HCT116 (cell line): ENCODE measurements at regions not wholly inside any gene's neighbourhood (a gene's known extent, or its start where the extent isn't known, plus 50 kb on each side); places are given as distances from the start of the nearest gene placed in this dataset.

Experiments used
- ATAC-seq: fragments of 200-7000 bp; cut with Tn5 transposase; 2 replicates; pipeline ENCODE4 v1.9.1; 2020; ENCODE audit warnings: mild to moderate bottlenecking, moderate library complexity
- BruUV-seq: library from RNA; stranded (reverse); fragments of 400-500 nt; replicated peaks from 2 replicates; lab custom pipeline; 2021; lab: Mats Ljungman, UMichigan
- CTCF ChIA-PET: fragments of 300-600 bp; sonication (Branson Sonifier 250); formaldehyde crosslinking; loops from one replicate; lab custom pipeline; 2021; ENCODE audit warnings: antibody characterized with exemption; lab: Charles Lee
- POLR2A ChIA-PET: fragments of 300-600, 350-600 bp; sonication (Branson Sonifier 250); formaldehyde crosslinking; loops from one replicate; lab custom pipeline; 2021; ENCODE audit warnings: antibody characterized with exemption; lab: Charles Lee
- RAD21 ChIA-PET, 2 experiments: fragments of 300-600 bp; sonication (Branson Sonifier 250); formaldehyde crosslinking; loops; one replicate each; lab custom pipeline; 2023; ENCODE audit warnings: low total read pairs in 2 of 2; ENCODE audit not compliant: uncharacterized antibody in 2 of 2, unreplicated experiment in 2 of 2, low non-redundant PET in 1 of 2; lab: Charles Lee
- DNase-seq: peaks from one replicate; pipeline ENCODE4 v3.0.0-alpha.2; 2010; ENCODE audit warnings: low read depth, low spot score
- H2AFZ ChIP-seq: fragments of 200-600 bp; shearing (Covaris generic), sonication (generic); 2 replicates; pipeline ENCODE4 v1.6.1; 2017; ENCODE audit warnings: low read depth, mixed run types, mixed read lengths, antibody characterized with exemption, low read length; ENCODE audit not compliant: poor library complexity, severe bottlenecking
- H3K27ac ChIP-seq: 2 replicates; pipeline ENCODE4 v1.5.1; 2012; ENCODE audit warnings: low read depth, low read length
- H3K27me3 ChIP-seq: fragments of 200-600 bp; sonication (generic); 2 replicates; pipeline ENCODE4 v1.6.1; 2016; ENCODE audit warnings: mixed run types, low read length, mixed read lengths; ENCODE audit not compliant: insufficient read depth
- H3K36me3 ChIP-seq, 2 experiments: fragments of 200-500 bp in 1 of 2; fragments of 200-600 bp in 1 of 2; sonication (Bioruptor generic) in 1 of 2; sonication (generic) in 1 of 2; 2 replicates each; pipeline versions ENCODE4 v1.5.1 to v1.6.1; 2014 to 2016; ENCODE audit warnings: low read length in 2 of 2, inconsistent platforms in 1 of 2, mixed read lengths in 1 of 2, mixed run types in 1 of 2; ENCODE audit not compliant: insufficient read depth in 2 of 2, control insufficient read depth in 1 of 2
- H3K4me1 ChIP-seq, 2 experiments: fragments of 200-600 bp in 1 of 2; sonication (generic) in 1 of 2; 2 replicates each; pipeline versions ENCODE4 v1.5.1 to v1.6.1; 2012 to 2017; ENCODE audit warnings: low read length in 2 of 2, inconsistent platforms in 1 of 2, mild to moderate bottlenecking in 1 of 2, mixed read lengths in 1 of 2, mixed run types in 1 of 2, moderate library complexity in 1 of 2; ENCODE audit not compliant: insufficient read depth in 2 of 2, control insufficient read depth in 1 of 2
- H3K4me2 ChIP-seq: fragments of 200-600 bp; sonication (generic); 2 replicates; pipeline ENCODE4 v1.6.1; 2017; ENCODE audit warnings: mixed run types, low read length, mixed read lengths
- H3K4me3 ChIP-seq, 2 experiments: fragments of 200-600 bp in 1 of 2; sonication (generic) in 1 of 2; replicated peaks in 1 of 2; 2 replicates each; pipeline ENCODE4 v1.5.1; 2011 to 2016; ENCODE audit warnings: low read length in 2 of 2, control low read depth in 1 of 2, low read depth in 1 of 2, mild to moderate bottlenecking in 1 of 2, mixed read lengths in 1 of 2, mixed run types in 1 of 2
- H3K79me2 ChIP-seq: fragments of 200-600 bp; sonication (generic); 2 replicates; pipeline ENCODE4 v1.6.1; 2017; ENCODE audit warnings: mild to moderate bottlenecking, mixed run types, low read length, moderate library complexity, mixed read lengths; ENCODE audit not compliant: insufficient read depth
- H3K9ac ChIP-seq: fragments of 200-600 bp; sonication (generic); 2 replicates; pipeline ENCODE4 v1.6.1; 2016; ENCODE audit warnings: low read length, mixed read lengths
- H3K9me2 ChIP-seq: fragments of 200-600 bp; sonication (generic), shearing (Covaris generic); 2 replicates; pipeline ENCODE4 v1.6.1; 2017; ENCODE audit warnings: mixed run types, mild to moderate bottlenecking, moderate library complexity; ENCODE audit not compliant: insufficient read depth
- H3K9me3 ChIP-seq, 2 experiments: fragments of 200-500 bp in 1 of 2; fragments of 200-600 bp in 1 of 2; sonication (Bioruptor generic) in 1 of 2; sonication (generic) in 1 of 2; 2 replicates each; pipeline ENCODE4 v1.6.1; 2014 to 2017; ENCODE audit warnings: low read length in 2 of 2, mixed read lengths in 2 of 2, inconsistent platforms in 1 of 2, low read depth in 1 of 2, mild to moderate bottlenecking in 1 of 2, mixed run types in 1 of 2, moderate library complexity in 1 of 2; ENCODE audit not compliant: control insufficient read depth in 1 of 2, insufficient read depth in 1 of 2
- H4K20me1 ChIP-seq: fragments of 200-600 bp; sonication (generic), shearing (Covaris generic); 2 replicates; pipeline ENCODE4 v1.6.1; 2017; ENCODE audit warnings: mixed run types, mild to moderate bottlenecking, moderate library complexity; ENCODE audit not compliant: insufficient read depth
- ATF3 ChIP-seq: IDR thresholded peaks from 2 replicates; pipeline ENCODE4 v1.6.1; 2012
- CBX3 ChIP-seq: IDR thresholded peaks from 2 replicates; pipeline ENCODE4 v1.6.1; 2012; ENCODE audit warnings: low read depth
- EGR1 ChIP-seq: IDR thresholded peaks from 2 replicates; pipeline ENCODE4 v1.6.1; 2012; ENCODE audit warnings: low read depth
- ELF1 ChIP-seq: IDR thresholded peaks from 2 replicates; pipeline ENCODE4 v1.6.1; 2012; ENCODE audit warnings: low read depth, borderline replicate concordance
- EZH2 ChIP-seq: fragments of 200-600 bp; sonication (generic); IDR thresholded peaks from 2 replicates; pipeline ENCODE4 v1.6.1; 2017; ENCODE audit warnings: antibody characterized with exemption, mixed run types
- EZH2phosphoT487 ChIP-seq: fragments of 200-600 bp; IDR thresholded peaks from 2 replicates; pipeline ENCODE4 v1.6.1; 2018; ENCODE audit warnings: antibody characterized with exemption, borderline replicate concordance
- FOSL1 ChIP-seq: IDR thresholded peaks from 2 replicates; pipeline ENCODE4 v1.6.1; 2012; ENCODE audit warnings: low read depth
- JUND ChIP-seq: IDR thresholded peaks from 2 replicates; pipeline ENCODE4 v1.6.1; 2012
- MAX ChIP-seq: IDR thresholded peaks from 2 replicates; pipeline ENCODE4 v1.6.1; 2012
- POLR2AphosphoS5 ChIP-seq: IDR thresholded peaks from 2 replicates; pipeline ENCODE4 v1.6.1; 2011; ENCODE audit warnings: mild to moderate bottlenecking, low read depth, low read length, moderate library complexity
- RAD21 ChIP-seq: IDR thresholded peaks from 2 replicates; pipeline ENCODE4 v1.6.1; 2012; ENCODE audit warnings: low read depth, mild to moderate bottlenecking
- REST ChIP-seq: IDR thresholded peaks from 2 replicates; pipeline ENCODE4 v1.6.1; 2012; ENCODE audit warnings: low read depth
- SIN3A ChIP-seq: IDR thresholded peaks from 2 replicates; pipeline ENCODE4 v1.6.1; 2012; ENCODE audit warnings: low read depth
- SP1 ChIP-seq: IDR thresholded peaks from 2 replicates; pipeline ENCODE4 v1.6.1; 2012; ENCODE audit warnings: low read depth
- SRF ChIP-seq: IDR thresholded peaks from 2 replicates; pipeline ENCODE4 v1.6.1; 2012; ENCODE audit warnings: low read depth
- TCF7L2 ChIP-seq: IDR thresholded peaks from 2 replicates; pipeline ENCODE4 v1.7.0; 2011; ENCODE audit warnings: borderline replicate concordance, inconsistent platforms; ENCODE audit not compliant: insufficient read depth, insufficient read length; ENCODE audit errors: extremely low read depth
- YY1 ChIP-seq: IDR thresholded peaks from 2 replicates; pipeline ENCODE4 v1.6.1; 2011; ENCODE audit warnings: low read length, low read depth, moderate library complexity, mild to moderate bottlenecking; ENCODE audit not compliant: insufficient replicate concordance; ENCODE audit errors: extremely low read depth
- ZBTB33 ChIP-seq: IDR thresholded peaks from 2 replicates; pipeline ENCODE4 v1.6.1; 2011; ENCODE audit warnings: mild to moderate bottlenecking, low read length, moderate library complexity; ENCODE audit not compliant: insufficient replicate concordance; ENCODE audit errors: extremely low read depth
- ZFX ChIP-seq: fragments of 450-650 bp; IDR thresholded peaks from 2 replicates; pipeline ENCODE4 v1.6.1; 2017
- ZNF274 ChIP-seq: fragments of 200-500 bp; sonication (Bioruptor generic); IDR thresholded peaks from 2 replicates; pipeline ENCODE4 v1.6.1; 2014; ENCODE audit warnings: mild to moderate bottlenecking, low read depth, low read length, inconsistent platforms
- intact Hi-C: fragments of 100-400 bp; cut with micrococcal nuclease; formaldehyde crosslinking; loops from 2 replicates; pipeline ENCODE4 v1.10.0; 2022

GRCh38 chr2:13109516-13109915 is 392.8 kb downstream of the TRIB2 start:
- Histone ChIP-seq H3K9ac (no peak overlapping the region), H3K9me2 (no peaks in the 10 kb centered on the region), H4K20me1 (no peaks in the 10 kb centered on the region), H3K79me2 (no peaks in the 10 kb centered on the region), H3K27me3 (no peaks in the 10 kb centered on the region), H3K27ac (no peak overlapping the region), H3K4me2 (no peak overlapping the region), H2AFZ (no peak overlapping the region), H3K4me1 (no peaks in the 10 kb centered on the region), H3K9me3 (no peaks in the 10 kb centered on the region), H3K4me3 (no peak overlapping the region), H3K36me3 (no peaks in the 10 kb centered on the region)
- ChIA-PET RAD21 (no interaction called here), CTCF (no interaction called here), POLR2A (no interaction called here)
- intact Hi-C loops, result no loop called here
- TF ChIP-seq ZNF274 (no peak), FOSL1 (no peak), EGR1 (no peak), REST (no peak), CBX3 (no peak), ZFX (no peak), POLR2AphosphoS5 (no peak), EZH2phosphoT487 (no peak), ATF3 (no peak), ZBTB33 (no peak), RAD21 (no peak), SP1 (no peak), MAX (no peak), ELF1 (no peak), SRF (no peak), SIN3A (no peak), JUND (no peak), YY1 (no peak), EZH2 (no peak), TCF7L2 (no peak)
- DNase-seq (no peak), ATAC-seq (no peak)
- no TSS peak for BruUV-seq
